ENCODE measurements at regions not wholly inside any gene's neighbourhood (a gene's known extent, or its start where the extent isn't known, plus 50 kb on each side); places are given as distances from the start of the nearest gene placed in this dataset.

DNA sequence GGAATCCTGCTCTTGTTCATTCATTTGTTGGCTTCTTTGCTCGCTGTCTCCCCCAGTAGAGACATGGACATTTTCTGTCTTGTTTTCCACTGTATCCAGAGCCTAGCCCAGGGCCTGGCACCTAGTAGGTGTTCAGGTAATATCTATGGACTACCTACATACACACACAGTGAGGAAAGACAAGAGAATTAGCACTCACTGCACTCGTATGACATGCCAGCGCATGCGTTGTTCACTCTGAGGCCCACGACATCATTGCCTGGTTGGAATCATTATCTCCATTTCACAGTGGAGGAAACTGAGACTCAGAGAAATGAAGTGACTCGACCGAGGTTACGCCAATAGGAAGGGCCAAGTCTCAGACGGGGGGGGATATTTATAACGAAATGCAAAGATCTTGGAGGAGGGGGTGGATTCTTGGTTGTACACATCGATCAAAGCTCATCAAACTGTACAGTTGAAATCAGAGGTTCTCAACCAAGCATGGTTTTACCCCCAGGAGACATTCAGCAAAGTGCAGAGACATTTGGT, 140.1 kb upstream of the PTPN1 start:
- H3K27ac Mint-ChIP-seq: no peak overlapping the region
- peaks cover 17 to 31% of the 10 kb centered on the region in 2 donors for H3K4me1 Mint-ChIP-seq
- H3K27me3 Mint-ChIP-seq (ENCODE audit: low read depth in 2 of 2): peaks cover 35 to 56% of the 10 kb centered on the region in 2 donors
- ATAC-seq: no peak
- Histone ChIP-seq H3K27ac (ENCODE audit: low read length) (no peak overlapping the region), H3K4me1 (ENCODE audit: control insufficient read depth, insufficient read depth, low read length) (peaks cover 6% of the 10 kb centered on the region), H3K36me3 (ENCODE audit: control insufficient read depth, insufficient read depth, low read length) (no peaks in the 10 kb centered on the region), H3K4me3 (ENCODE audit: low read length) (no peak overlapping the region), H3K9me3 (ENCODE audit: control insufficient read depth, insufficient read depth, low read length) (no peaks in the 10 kb centered on the region), H3K27me3 (ENCODE audit: control insufficient read depth, insufficient read depth, low read length) (peaks cover 2% of the 10 kb centered on the region)
- 93% methylated on average over 11 of the region's 11 CpGs for whole genome bisulfite sequencing (ENCODE audit: insufficient coverage)
- no peak overlapping the region for H3K4me3 Mint-ChIP-seq
- TF ChIP-seq CTCF (IDR thresholded peaks at IDR 0.05): no peak
- no peak for DNase-seq
- intact Hi-C loops (cut with micrococcal nuclease): no loop called here
- H3K36me3 Mint-ChIP-seq: no peaks in the 10 kb centered on the region
- H3K9me3 Mint-ChIP-seq: peaks cover 2 to 3% of the 10 kb centered on the region in 2 donors

GRCh38 chr20:50371878-50372769, 138.1 kb upstream of the PTPN1 start:
- no peaks in the 10 kb centered on the region for H3K9me3 ChIP-seq (ENCODE audit: control insufficient read depth, insufficient read depth, low read length)
- H3K4me1 ChIP-seq (ENCODE audit: control insufficient read depth, insufficient read depth, low read length): peaks cover 13% of the 10 kb centered on the region
- WGBS (ENCODE audit: insufficient coverage): 79% methylated on average over 12 of the region's 13 CpGs
- H3K4me1 Mint-ChIP-seq: peaks cover 13 to 40% of the 10 kb centered on the region in 2 donors
- H3K36me3 ChIP-seq (ENCODE audit: control insufficient read depth, insufficient read depth, low read length): no peaks in the 10 kb centered on the region
- intact Hi-C loops (cut with micrococcal nuclease): no loop called here
- no peak for TF ChIP-seq CTCF (IDR thresholded peaks at IDR 0.05)
- peaks cover 37 to 43% of the 10 kb centered on the region in 2 donors for H3K27me3 Mint-ChIP-seq (ENCODE audit: low read depth in 2 of 2)
- no peak overlapping the region for H3K4me3 Mint-ChIP-seq
- no peak overlapping the region for H3K27ac Mint-ChIP-seq
- no peaks in the 10 kb centered on the region for H3K9me3 Mint-ChIP-seq
- no peak for DNase-seq
- no peaks in the 10 kb centered on the region for H3K36me3 Mint-ChIP-seq
- H3K4me3 ChIP-seq (ENCODE audit: low read length): no peak overlapping the region
- H3K27me3 ChIP-seq (ENCODE audit: control insufficient read depth, insufficient read depth, low read length): peaks cover 2% of the 10 kb centered on the region
- no peak for ATAC-seq
- H3K27ac ChIP-seq (ENCODE audit: low read length): no peak overlapping the region

DNA sequence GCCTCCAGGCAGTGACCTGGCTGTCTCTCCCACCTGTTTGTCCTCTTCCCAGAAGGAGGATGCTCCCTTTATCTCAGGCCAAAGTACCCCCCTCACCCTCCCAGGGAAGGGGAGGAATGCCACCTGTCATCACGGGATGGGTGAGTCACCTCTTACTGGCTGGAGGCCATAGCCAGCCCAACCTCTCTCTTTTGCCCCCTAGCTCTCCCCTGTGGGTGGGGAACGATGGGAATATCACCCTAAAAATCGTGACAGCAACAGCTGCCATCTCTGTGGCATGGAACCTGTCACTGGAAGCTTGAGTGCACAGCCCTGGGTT, 137.5 kb upstream of the PTPN1 start:
- no peak for DNase-seq
- 84% methylated on average over 2 of the region's 3 CpGs for WGBS (ENCODE audit: insufficient coverage)

More for the DNA sequence above, 137.5 kb upstream of the PTPN1 start:
- H3K4me1 ChIP-seq (ENCODE audit: control insufficient read depth, insufficient read depth, low read length): peaks cover 17% of the 10 kb centered on the region
- Mint-ChIP-seq H3K27ac (no peak overlapping the region), H3K9me3 (no peaks in the 10 kb centered on the region), H3K36me3 (no peaks in the 10 kb centered on the region), H3K27me3 (ENCODE audit: low read depth in 2 of 2) (peaks cover 41 to 43% of the 10 kb centered on the region in 2 donors), H3K4me1 (peaks cover 13 to 45% of the 10 kb centered on the region in 2 donors), H3K4me3 (no peak overlapping the region)
- no peaks in the 10 kb centered on the region for H3K27me3 ChIP-seq (ENCODE audit: control insufficient read depth, insufficient read depth, low read length)
- no peak overlapping the region for H3K27ac ChIP-seq (ENCODE audit: low read length)
- H3K4me3 ChIP-seq (ENCODE audit: low read length): no peak overlapping the region
- no peaks in the 10 kb centered on the region for H3K9me3 ChIP-seq (ENCODE audit: control insufficient read depth, insufficient read depth, low read length)
- no peak for ATAC-seq
- intact Hi-C loops (cut with micrococcal nuclease): no loop called here
- H3K36me3 ChIP-seq (ENCODE audit: control insufficient read depth, insufficient read depth, low read length): no peaks in the 10 kb centered on the region
- TF ChIP-seq CTCF (IDR thresholded peaks at IDR 0.05): no peak
